ENCODE measurements at regions not wholly inside any gene's neighbourhood (a gene's known extent, or its start where the extent isn't known, plus 50 kb on each side); places are given as distances from the start of the nearest gene placed in this dataset.

DNA sequence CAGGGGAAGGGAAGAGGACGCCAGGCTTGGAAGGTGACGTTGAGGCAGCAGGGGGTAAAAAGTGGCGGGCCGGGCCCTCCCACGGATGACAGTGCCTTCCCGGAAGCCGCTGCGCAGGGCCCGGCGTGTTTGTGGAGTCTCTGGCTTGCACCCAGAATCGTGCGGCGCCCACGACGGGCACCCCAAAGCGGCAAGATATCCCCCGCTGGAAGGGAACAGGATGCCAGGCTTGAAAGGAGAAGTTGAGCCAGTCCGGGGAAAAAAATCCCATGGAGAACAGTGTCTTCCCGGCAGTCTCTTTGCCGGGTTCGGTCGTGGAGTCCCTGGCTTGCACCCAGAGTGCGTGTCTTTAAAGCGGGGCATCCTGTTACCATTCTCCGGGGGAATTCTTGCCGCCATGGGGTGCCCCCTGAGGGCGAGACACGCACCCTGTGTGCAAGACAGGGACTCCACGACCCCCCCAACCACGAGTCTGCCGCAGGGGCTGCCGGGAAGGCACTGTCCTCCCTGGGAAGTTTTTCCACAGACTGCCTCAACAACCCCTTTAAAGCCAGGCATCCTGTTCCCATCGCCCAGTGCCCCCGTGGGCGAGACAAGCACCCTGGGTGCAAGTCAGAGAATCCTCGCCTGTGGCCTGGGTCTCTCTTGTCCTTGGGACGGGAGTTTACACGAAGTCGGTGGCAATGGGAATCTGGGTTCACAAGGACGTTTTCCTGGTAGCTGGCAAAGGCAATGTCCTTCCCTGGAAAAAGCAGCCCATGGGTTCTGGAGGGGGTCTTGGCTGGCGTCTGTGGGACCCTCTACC is 156.1 kb upstream of the ALG10B start:
- no peaks in the 10 kb centered on the region for H3K36me3 ChIP-seq (ENCODE audit: insufficient read depth, insufficient read length, low read length)

GRCh38 chr12:38161123-38162000 is 155.2 kb upstream of the ALG10B start:
- Histone ChIP-seq H3K27me3 (ENCODE audit: insufficient read depth, insufficient read length) (no peaks in the 10 kb centered on the region), H3K9me3 (ENCODE audit: insufficient read depth, low read length) (no peaks in the 10 kb centered on the region), H3K4me1 (ENCODE audit: insufficient read depth, insufficient read length) (no peaks in the 10 kb centered on the region), H3K9ac (ENCODE audit: insufficient read length, low read depth) (no peak overlapping the region), H3K4me3 (ENCODE audit: insufficient read length, low read depth) (no peak overlapping the region), H3K36me3 (ENCODE audit: insufficient read depth, insufficient read length, low read length) (no peaks in the 10 kb centered on the region)
- TF ChIP-seq SUZ12 (IDR thresholded peaks at IDR 0.05; ENCODE audit: extremely low read depth, insufficient read depth, insufficient read length), result no peak
- no peak for TF ChIP-seq ZNF274 (IDR thresholded peaks at IDR 0.05; ENCODE audit: low read depth, low read length)
- no peak for DNase-seq (ENCODE audit: low read depth, low spot score)

More for the DNA sequence above, 156.1 kb upstream of the ALG10B start:
- no peak overlapping the region for H3K9ac ChIP-seq (ENCODE audit: insufficient read length, low read depth)
- no peak for TF ChIP-seq ZNF274 (IDR thresholded peaks at IDR 0.05; ENCODE audit: low read depth, low read length)
- TF ChIP-seq YY1 (IDR thresholded peaks at IDR 0.05; ENCODE audit: insufficient read depth, insufficient read length), result no peak
- no peak for TF ChIP-seq SUZ12 (IDR thresholded peaks at IDR 0.05; ENCODE audit: extremely low read depth, insufficient read depth, insufficient read length)
- H3K27me3 ChIP-seq (ENCODE audit: insufficient read depth, insufficient read length), result no peaks in the 10 kb centered on the region
- H3K4me1 ChIP-seq (ENCODE audit: insufficient read depth, insufficient read length), result no peaks in the 10 kb centered on the region
- H3K4me3 ChIP-seq (ENCODE audit: insufficient read length, low read depth), result no peak overlapping the region
- DNase-seq (ENCODE audit: low read depth, low spot score), result no peak
- no peaks in the 10 kb centered on the region for H3K9me3 ChIP-seq (ENCODE audit: insufficient read depth, low read length)

GRCh38 chr12:38162013-38162412 is 154.6 kb upstream of the ALG10B start:
- Histone ChIP-seq H3K27me3 (ENCODE audit: insufficient read depth, insufficient read length) (no peaks in the 10 kb centered on the region), H3K9me3 (ENCODE audit: insufficient read depth, low read length) (no peaks in the 10 kb centered on the region), H3K4me3 (ENCODE audit: insufficient read length, low read depth) (no peak overlapping the region), H3K36me3 (ENCODE audit: insufficient read depth, insufficient read length, low read length) (no peaks in the 10 kb centered on the region), H3K4me1 (ENCODE audit: insufficient read depth, insufficient read length) (no peaks in the 10 kb centered on the region), H3K9ac (ENCODE audit: insufficient read length, low read depth) (no peak overlapping the region)
- no peak for DNase-seq (ENCODE audit: low read depth, low spot score)
- no peak for TF ChIP-seq YY1 (IDR thresholded peaks at IDR 0.05; ENCODE audit: insufficient read depth, insufficient read length)
- no peak for TF ChIP-seq SUZ12 (IDR thresholded peaks at IDR 0.05; ENCODE audit: extremely low read depth, insufficient read depth, insufficient read length)
- TF ChIP-seq ZNF274 (IDR thresholded peaks at IDR 0.05; ENCODE audit: low read depth, low read length), result no peak

- H3K36me3 ChIP-seq (ENCODE audit: insufficient read depth, insufficient read length, low read length), result no peaks in the 10 kb centered on the region
- no peak overlapping the region for H3K4me3 ChIP-seq (ENCODE audit: insufficient read length, low read depth)
- TF ChIP-seq SUZ12 (IDR thresholded peaks at IDR 0.05; ENCODE audit: extremely low read depth, insufficient read depth, insufficient read length), result no peak
- no peak for TF ChIP-seq YY1 (IDR thresholded peaks at IDR 0.05; ENCODE audit: insufficient read depth, insufficient read length)
- no peak for TF ChIP-seq ZNF274 (IDR thresholded peaks at IDR 0.05; ENCODE audit: low read depth, low read length)
- H3K9me3 ChIP-seq (ENCODE audit: insufficient read depth, low read length), result no peaks in the 10 kb centered on the region
- no peaks in the 10 kb centered on the region for H3K27me3 ChIP-seq (ENCODE audit: insufficient read depth, insufficient read length)
- no peaks in the 10 kb centered on the region for H3K4me1 ChIP-seq (ENCODE audit: insufficient read depth, insufficient read length)
- no peak overlapping the region for H3K9ac ChIP-seq (ENCODE audit: insufficient read length, low read depth)
- DNase-seq (ENCODE audit: low read depth, low spot score), result no peak
Measured at GRCh38 chr12:38162708-38163441, 153.7 kb upstream of the ALG10B start.

GRCh38 chr12:38163442-38163801 is 153.2 kb upstream of the ALG10B start:
- TF ChIP-seq SUZ12 (IDR thresholded peaks at IDR 0.05; ENCODE audit: extremely low read depth, insufficient read depth, insufficient read length) (no peak), ZNF274 (IDR thresholded peaks at IDR 0.05; ENCODE audit: low read depth, low read length) (no peak), YY1 (IDR thresholded peaks at IDR 0.05; ENCODE audit: insufficient read depth, insufficient read length) (no peak)
- Histone ChIP-seq H3K27me3 (ENCODE audit: insufficient read depth, insufficient read length) (no peaks in the 10 kb centered on the region), H3K9me3 (ENCODE audit: insufficient read depth, low read length) (no peaks in the 10 kb centered on the region), H3K4me3 (ENCODE audit: insufficient read length, low read depth) (no peak overlapping the region), H3K4me1 (ENCODE audit: insufficient read depth, insufficient read length) (no peaks in the 10 kb centered on the region), H3K36me3 (ENCODE audit: insufficient read depth, insufficient read length, low read length) (no peaks in the 10 kb centered on the region), H3K9ac (ENCODE audit: insufficient read length, low read depth) (no peak overlapping the region)
- no peak for DNase-seq (ENCODE audit: low read depth, low spot score)

GRCh38 chr12:38166225-38166624 is 150.3 kb upstream of the ALG10B start:
- no peak for DNase-seq (ENCODE audit: low read depth, low spot score)
- H3K4me1 ChIP-seq (ENCODE audit: insufficient read depth, insufficient read length), result no peaks in the 10 kb centered on the region
- H3K27me3 ChIP-seq (ENCODE audit: insufficient read depth, insufficient read length), result no peaks in the 10 kb centered on the region
- H3K4me3 ChIP-seq (ENCODE audit: insufficient read length, low read depth), result no peak overlapping the region
- no peaks in the 10 kb centered on the region for H3K9me3 ChIP-seq (ENCODE audit: insufficient read depth, low read length)
- no peaks in the 10 kb centered on the region for H3K36me3 ChIP-seq (ENCODE audit: insufficient read depth, insufficient read length, low read length)
- H3K9ac ChIP-seq (ENCODE audit: insufficient read length, low read depth), result no peak overlapping the region
- no peak for TF ChIP-seq SUZ12 (IDR thresholded peaks at IDR 0.05; ENCODE audit: extremely low read depth, insufficient read depth, insufficient read length)
- no peak for TF ChIP-seq YY1 (IDR thresholded peaks at IDR 0.05; ENCODE audit: insufficient read depth, insufficient read length)
- TF ChIP-seq ZNF274 (IDR thresholded peaks at IDR 0.05; ENCODE audit: low read depth, low read length), result no peak

Measured in NT2/D1 (cell line).